NCI-H524 (cell line): ENCODE measurements at regions not wholly inside any gene's neighbourhood (a gene's known extent, or its start where the extent isn't known, plus 50 kb on each side); places are given as distances from the start of the nearest gene placed in this dataset.
"Not testable (repeated sequence)": the region's sequence is repeated elsewhere in the genome, so short reads cannot be mapped to it uniquely, and the experiment has no call there.

Experiments
- DNase-seq, 2 experiments: peaks; one replicate each; lab custom pipeline; 2025; lab: John Stamatoyannopoulos, UW

- no peak for DNase-seq
Observed at GRCh38 chr14:52124791-52125684, 56.2 kb upstream of the NID2 start.

DNA sequence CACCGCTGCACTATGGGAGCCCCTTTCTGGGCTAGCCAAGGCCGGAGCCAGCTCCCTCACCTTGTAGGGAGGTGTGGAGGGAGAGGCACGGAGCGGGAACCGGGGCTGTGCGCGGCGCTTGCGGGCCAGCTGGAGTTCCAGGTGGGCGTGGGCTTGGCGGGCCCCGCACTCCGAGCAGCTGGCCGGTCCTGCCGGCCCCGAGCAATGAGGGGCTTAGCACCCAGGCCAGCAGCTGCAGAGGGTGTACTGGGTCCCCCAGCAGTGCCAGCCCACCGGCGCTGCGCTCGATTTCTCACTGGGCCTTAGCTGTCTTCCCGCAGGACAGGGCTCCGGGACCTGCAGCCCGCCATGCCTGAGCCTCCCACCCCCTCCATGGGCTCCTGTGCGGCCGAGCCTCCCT, 53.3 kb upstream of the NID2 start:
- not testable (repeated sequence) for DNase-seq

- no peak for DNase-seq
Observed at GRCh38 chr14:52121441-52121840, 52.6 kb upstream of the NID2 start.

- DNase-seq: no peak
Observed at GRCh38 chr14:52119030-52119429, 50.2 kb upstream of the NID2 start.
